ENCODE measurements at regions not wholly inside any gene's neighbourhood (a gene's known extent, or its start where the extent isn't known, plus 50 kb on each side); places are given as distances from the start of the nearest gene placed in this dataset.
"Not testable (repeated sequence)": the region's sequence is repeated elsewhere in the genome, so short reads cannot be mapped to it uniquely, and the experiment has no call there.

DNA sequence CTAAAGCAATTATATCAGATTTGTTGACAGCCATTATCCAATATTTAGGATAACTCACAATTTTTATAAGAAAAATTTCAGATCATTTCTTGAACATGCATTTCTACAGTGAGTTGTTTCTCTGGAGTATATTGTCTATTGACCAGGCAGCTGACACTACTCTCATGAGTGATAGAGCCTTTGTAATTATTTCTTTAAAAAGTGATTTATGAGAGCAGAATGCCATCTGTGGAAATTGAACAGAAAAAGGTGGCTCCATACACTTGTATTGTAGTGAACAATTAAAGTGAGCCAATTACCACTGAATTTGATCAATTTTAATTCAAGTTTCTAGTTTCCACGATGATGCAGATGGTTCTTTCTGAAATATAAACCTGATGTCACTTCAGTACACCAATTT is 855.4 kb downstream of the TAF11L14 start:
- DNase-seq = no peak

GRCh38 chr5:18491349-18491748 is 857.1 kb downstream of the TAF11L14 start:
- no peak for DNase-seq

DNA sequence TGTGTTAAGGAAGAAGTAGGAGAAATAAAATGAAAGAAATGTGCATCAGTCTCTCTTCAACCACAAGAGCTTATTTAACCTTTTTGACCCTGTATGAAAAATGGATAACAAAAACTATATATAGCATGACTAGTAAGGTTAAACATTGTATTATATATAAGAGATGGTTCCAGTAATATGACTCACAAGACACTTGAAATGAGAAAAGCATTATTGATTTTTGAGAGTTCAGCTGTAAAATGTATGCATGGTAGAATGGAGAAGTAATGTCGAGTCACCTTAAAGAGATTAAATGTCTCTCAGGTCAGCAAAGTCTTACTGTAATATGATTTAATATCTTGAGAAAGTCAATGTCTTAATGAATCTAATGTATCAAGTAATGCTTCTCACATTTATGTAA is 860.9 kb downstream of the TAF11L14 start:
- DNase-seq = no peak

GRCh38 chr5:18496041-18496440 is 861.8 kb downstream of the TAF11L14 start:
- no peak for DNase-seq

- no peak for DNase-seq
These were observed 862.8 kb downstream of the TAF11L14 start for GRCh38 chr5:18497089-18497488.

GRCh38 chr5:18503797-18504328 is 869.6 kb downstream of the TAF11L14 start:
- DNase-seq = no peak

DNA sequence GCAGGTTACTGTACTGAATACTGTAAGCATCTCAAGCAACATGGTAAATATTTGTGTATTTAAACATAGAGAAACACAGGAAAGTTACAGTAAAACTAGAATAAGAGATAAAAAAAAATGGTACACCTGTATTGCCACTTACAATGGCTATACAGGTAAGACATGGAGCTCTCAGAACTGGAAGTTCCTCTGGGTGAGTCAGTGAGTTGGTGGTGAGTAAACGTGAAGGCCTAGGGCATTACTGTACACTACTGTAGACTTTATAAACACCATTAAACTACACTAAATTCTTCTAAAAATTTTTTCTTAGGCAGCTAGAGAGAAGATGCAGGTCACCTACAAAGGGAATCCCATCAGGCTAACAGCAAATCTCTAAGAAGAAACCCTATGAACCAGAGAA is 872.9 kb downstream of the TAF11L14 start:
- no peak for DNase-seq

DNA sequence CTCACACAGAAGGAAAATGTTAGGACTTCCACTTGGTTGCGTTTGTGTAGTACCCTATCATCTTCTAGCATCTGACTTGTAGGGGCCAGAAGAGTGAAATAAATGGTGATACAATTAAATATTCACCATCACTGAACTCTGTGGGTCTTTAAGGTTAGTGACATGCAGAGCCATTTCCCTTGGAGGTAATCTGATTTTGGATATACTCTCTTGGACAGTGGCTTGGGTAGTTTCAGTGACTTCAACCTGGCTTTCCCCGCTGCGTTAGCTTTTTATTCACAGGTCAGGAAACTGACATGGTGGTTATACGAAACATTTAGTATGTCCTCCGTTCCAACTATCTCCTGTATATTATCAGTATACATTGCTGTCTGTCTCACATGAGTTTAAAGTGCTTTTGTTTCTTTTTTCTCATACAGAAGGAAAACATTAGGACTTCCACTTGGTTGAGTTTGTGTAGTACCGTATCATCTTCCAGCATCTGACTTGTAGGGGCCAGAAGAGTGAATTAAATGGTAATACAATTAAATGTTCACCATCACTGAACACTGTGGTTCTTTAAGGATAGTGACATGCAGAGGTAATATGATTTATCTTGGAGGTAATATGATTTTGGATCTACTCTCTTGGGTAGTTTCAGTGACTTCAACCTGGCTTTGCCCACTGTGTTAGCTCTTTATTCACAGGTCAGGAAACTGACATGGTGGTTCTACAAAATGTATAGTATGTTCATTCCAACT is 883.6 kb downstream of the TAF11L14 start:
- no peak for DNase-seq

- DNase-seq = no peak
These were observed 889.1 kb downstream of the TAF11L14 start for GRCh38 chr5:18523380-18523779.

GRCh38 chr5:18526792-18527405 is 892.6 kb downstream of the TAF11L14 start:
- no peak for DNase-seq

DNA sequence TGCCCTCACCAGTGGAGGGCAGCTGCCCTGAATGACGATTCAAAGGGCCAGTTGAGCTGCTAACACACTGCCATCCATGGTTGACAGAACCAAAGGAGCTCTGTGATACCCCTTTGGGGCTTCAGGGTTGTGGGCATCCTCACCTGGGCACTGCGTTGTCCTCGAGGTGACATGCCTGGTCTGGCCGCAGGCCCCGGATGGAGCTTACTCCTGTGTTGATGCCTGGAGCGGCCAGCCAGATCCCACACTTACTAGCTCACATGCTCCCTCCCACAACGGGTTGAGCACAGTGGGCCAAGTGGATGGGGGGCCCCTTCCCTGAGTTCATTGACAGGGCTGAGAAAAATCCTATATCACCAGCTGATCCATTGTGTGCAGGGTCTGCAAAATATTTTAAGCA is 898.9 kb downstream of the TAF11L14 start:
- no peak for DNase-seq

- no peak for DNase-seq
These were observed 899.9 kb downstream of the TAF11L14 start for GRCh38 chr5:18534119-18534518.

- DNase-seq = not testable (repeated sequence)
These were observed 901.5 kb downstream of the TAF11L14 start for GRCh38 chr5:18535753-18536152.

DNA sequence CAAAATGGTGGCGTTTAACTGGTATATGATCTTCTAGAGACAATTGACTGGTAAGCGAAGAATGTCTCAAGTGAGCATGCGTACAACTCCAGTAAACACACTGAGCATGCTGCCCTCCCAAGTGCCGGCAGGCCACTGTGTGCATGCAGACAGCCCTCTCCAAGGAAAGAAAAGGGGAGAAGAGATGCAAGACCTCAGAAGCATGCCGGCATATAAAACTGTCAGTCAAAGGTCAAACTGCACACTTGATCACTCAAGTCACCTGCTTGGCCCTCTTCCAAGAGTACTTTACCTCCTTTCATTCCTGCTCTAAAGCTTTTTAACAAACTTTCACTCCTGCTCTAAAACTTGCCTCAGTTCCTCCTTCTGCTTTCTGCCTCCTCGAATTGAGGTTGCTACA is 910.2 kb downstream of the TAF11L14 start:
- DNase-seq = no peak

- no peak for DNase-seq
These were observed 912.3 kb downstream of the TAF11L14 start for GRCh38 chr5:18546591-18546990.

DNA sequence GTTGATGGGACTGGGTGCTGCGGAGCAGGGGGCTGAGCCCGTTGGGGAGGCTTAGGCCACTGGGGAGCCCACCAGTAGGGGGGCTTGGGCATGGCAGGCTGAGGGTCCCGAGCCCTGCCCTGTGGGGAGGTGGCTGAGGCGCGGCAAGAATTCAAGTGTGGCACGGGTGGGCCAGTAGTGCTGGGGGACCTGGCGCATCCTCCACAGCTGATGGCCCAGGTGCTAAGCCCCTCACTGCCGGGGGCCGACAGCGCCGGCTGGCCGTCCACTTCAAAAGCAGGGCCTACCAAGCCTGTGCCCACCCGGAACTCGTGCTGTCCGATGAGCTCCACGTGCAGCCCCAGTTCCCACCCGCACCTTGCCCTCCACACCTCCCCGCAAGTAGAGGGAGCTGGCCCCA is 917.5 kb downstream of the TAF11L14 start:
- DNase-seq = no peak

DNA sequence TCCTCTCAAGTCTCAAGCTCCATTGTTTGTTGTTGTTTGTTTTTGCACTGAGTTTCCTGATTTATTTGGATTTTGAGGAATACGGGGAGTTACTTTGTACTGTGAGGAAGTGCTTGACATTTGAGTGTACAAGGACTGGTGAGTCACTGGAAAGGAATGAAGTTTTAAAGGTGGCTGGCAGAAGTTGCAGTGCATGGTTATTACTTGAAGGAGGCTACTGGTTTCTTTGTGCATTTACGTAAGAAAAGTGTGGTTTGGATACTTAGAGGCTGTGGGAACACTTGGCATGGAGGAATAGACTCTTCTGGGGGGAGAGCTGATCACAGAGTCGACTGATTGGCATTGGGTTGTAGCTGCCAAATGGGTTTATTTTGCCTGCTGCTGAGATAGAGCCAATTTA is 919.0 kb downstream of the TAF11L14 start:
- no peak for DNase-seq

DNA sequence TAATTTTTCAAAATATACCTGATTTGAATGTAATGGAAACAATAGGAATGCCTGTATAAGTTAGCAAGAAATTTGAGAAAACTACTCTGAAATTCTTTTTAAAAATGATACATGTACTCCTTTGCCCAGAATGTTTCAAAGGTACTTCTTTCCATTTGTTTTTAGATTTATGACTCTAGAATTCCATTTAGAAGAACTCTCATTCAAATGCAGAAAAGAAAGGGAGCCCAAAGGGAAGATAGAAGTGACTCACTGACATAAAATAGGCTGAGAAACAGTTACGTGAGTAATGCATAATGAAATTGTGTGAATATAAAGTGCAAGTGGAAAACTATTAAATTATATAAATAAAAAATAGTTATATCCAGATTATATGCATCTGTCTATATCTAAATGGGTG is 926.3 kb downstream of the TAF11L14 start:
- no peak for DNase-seq

GRCh38 chr5:18563853-18564252 is 929.6 kb downstream of the TAF11L14 start:
- DNase-seq = no peak

- no peak for DNase-seq
These were observed 932.4 kb downstream of the TAF11L14 start for GRCh38 chr5:18566671-18567070.

DNA sequence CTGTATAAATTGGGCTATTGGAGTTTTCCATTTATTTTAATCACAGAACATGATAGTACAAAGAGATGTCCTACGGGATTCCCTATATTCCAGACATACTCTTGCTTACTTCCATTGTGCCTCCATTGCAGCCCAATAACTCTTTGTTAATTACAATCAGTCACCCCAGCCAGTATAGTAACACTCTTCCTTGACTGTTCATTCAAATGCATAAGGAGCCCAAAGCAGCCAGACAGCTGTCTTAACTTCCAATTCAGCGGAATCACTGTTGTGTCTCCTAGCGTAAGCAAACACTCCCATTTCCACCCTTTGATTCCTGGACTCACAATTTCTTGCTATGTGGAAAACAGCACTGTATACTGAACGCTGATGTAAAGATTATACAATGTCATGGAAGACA is 942.3 kb downstream of the TAF11L14 start:
- DNase-seq = no peak

- no peak for DNase-seq
These were observed 966.9 kb downstream of the TAF11L14 start for GRCh38 chr5:18601185-18601584.

DNA sequence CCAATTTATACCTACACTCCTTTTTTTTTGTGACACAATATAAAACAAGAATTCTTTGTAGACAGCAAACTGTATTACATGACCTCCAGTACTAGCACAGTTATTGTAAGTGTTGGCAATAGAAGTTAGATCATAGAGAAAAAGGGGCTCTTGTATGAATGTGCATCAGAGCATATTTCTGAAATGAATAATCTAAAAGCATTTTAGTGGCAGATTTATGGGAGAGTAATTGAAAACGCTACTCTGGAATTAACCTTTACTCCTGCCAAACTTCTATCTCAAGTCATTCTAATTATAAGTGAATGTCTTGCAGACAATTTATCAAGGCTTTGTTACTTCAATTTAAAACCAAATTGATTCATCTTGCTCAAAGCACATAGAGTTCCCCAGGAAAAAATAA is 968.1 kb downstream of the TAF11L14 start:
- DNase-seq = no peak

DNA sequence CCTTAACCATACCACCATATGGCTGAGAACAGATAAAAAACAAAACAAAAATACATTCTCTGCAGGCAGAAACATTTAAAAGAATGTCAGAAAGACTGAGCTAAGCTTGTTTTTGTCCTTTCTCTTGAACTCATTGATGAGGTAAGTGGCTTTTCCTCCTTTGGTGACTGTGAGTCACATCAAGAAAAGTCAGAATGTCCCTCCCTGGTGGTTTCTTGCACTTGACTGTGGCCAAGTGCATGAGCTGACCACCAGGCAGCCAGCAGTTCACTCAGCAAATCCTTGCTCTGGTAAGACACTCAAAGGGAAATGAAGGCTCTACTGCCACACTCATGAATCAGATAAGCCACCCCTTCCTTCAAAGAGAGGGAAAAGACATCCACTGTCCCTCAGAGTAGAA is 970.9 kb downstream of the TAF11L14 start:
- DNase-seq = no peak

DNA sequence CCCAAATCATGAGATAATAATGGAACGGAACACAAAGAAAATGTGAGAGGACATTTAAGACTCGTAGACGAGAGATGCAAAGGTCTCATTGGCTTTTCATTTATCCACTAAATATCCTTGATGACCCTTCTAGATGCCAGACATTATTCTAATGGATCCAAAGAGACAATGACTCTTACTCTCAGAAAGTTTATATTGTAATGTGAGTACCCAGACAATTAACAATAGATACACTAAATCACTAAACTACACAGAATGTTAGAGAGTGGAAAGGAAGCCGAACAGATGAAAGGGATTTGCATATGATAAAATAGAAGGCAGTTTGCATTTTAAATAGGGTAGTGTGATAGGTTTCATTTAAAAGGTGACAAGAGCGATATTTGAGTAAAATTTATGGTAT is 973.3 kb downstream of the TAF11L14 start:
- no peak for DNase-seq
